CD4-positive, alpha-beta T cell treated with Interleukin-21 for 1 hour (primary cell): ENCODE measurements at regions not wholly inside any gene's neighbourhood (a gene's known extent, or its start where the extent isn't known, plus 50 kb on each side); places are given as distances from the start of the nearest gene placed in this dataset.
"Not testable (repeated sequence)": the region's sequence is repeated elsewhere in the genome, so short reads cannot be mapped to it uniquely, and the experiment has no call there.

Experiments used
- DNase-seq: peaks from one replicate; pipeline ENCODE4 v3.0.0-alpha.2; 2020

GRCh38 chr20:39789411-39789810, 827.3 kb downstream of the DHX35 start:
- no peak for DNase-seq

GRCh38 chr20:39785252-39785917, 823.2 kb downstream of the DHX35 start:
- no peak for DNase-seq

DNA sequence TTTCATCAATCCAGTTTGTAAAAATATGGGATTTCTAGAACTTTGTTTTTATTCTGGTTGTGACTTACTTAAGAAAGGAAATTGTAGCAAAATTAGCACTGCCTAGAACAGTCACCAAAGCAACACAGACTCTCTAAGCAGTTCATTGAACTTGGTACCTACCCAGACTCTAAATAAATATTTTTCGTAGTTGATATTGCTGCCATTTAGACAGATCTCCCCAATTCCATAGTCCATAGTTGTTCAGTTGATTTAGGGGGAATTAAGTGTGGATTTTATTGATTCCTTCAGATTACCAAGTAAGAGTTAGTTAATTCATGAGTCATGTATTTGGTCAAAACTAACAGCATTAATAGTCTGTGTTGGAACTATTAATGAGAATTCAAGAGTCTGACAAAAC, 822.5 kb downstream of the DHX35 start:
- no peak for DNase-seq

DNA sequence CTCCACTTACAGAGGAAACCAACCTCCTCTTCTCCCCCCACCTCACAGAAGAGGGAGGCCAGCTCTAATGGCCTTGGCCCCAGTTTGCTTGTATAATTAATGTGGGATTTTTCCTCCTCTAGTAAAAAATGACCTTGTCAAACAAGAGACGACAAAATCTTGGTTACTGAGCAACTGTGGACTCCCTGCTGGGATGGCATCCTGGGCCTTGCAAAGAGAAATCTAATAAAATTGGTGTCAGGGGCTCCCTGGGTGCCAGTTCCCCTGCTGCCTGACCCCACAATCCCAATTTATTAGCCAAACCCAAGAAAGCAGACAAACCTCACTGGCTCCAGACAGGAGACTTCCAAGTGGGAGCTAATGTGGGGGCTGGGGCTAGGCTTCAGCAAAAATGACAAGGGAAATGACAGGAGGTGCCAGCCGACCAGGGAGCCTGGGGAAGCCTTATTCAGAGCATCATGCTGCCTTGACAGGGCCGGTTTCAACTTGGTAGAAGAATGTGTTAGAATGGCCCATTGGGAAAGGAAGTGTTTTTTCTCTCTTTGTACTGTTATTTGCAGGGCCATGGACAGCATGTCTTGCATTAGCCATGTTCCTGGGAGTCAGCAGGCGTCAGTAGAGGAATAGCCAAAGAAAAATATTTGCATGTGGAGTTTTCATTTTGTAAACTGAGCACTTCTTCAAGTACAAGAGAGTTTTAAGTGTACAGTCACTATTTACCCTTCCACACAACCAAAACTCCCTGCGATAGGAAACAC, 816.9 kb downstream of the DHX35 start:
- no peak for DNase-seq

- no peak for DNase-seq
Measured at GRCh38 chr20:39778431-39778830, 816.3 kb downstream of the DHX35 start.

DNA sequence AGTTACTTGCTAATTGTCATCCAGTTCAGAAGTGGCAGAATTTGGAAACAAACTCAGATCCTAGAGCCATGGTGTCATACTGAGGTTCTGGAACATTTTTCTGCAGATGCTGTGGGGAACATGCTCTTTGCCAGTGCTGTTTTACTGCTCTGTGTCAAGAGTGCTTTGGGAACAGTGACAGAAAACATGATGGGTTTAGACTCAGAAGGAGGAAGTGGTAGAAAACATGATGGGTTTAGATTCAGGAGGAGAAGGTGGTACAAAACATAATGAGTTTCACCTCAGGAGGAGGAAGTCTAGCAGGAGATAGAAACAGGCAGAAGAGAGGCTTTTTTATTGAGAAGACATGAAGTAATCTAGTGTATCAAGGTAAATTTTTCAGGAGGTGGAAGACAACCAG, 815.5 kb downstream of the DHX35 start:
- DNase-seq = no peak

DNA sequence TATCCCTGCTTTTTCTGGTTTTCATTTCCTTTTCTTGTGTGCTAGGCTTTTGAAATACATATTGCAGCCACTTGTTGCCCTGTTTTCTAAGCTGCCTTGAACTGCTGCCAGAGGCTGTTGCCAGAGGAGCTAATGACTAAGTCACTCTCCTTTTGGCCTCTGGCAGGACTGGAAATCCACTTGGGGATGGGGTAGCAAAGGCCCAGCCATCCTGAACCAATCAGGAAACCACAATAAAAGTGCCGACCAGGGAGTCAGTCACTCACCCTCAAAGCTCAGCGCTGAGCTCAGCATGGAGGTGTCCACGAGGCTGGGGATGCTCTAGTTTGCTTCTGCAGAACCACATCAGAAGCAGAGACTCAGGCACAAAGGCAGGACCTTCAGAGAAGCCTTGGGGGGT, 813.0 kb downstream of the DHX35 start:
- DNase-seq = no peak

- DNase-seq = no peak
Measured at GRCh38 chr20:39773380-39774000, 811.3 kb downstream of the DHX35 start.

DNA sequence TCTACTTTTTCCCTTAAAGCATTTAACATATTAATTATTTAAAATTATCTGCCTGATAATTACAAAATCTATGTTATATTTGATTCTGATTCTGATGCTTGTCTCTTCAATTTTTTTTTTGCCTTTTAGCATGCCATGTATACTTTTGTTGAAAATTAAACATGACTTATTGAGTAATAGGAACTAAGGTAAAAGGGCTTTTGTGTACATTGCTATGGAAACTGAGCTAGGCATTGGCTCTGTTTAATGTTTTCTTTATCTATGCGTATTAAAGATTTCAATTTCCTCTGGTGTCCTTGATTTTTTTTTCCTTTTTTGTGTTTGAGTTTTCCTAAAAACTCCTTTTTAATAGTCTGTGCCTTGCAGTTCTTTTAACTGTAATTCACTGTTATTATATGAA, 805.2 kb downstream of the DHX35 start:
- no peak for DNase-seq

- DNase-seq = no peak
Measured at GRCh38 chr20:39766333-39766732, 804.2 kb downstream of the DHX35 start.

DNA sequence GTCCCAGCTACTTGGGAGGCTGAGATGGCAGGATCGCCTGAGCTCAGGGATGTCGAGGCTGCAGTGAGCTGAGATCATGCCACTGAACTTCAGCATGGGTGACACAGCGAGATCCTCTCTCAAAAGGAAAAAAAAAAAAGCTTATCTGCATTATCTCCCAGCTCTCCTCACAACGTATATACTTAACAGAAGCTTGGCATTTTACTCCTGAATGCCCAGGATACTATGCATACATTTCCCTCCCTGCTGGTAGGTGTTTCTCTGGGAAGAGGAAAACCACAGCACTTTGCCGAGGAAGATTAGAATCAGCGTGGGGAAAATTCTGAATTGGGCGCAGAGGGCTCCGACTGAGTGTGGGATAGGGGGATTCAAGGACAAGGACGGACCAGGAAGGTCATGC, 800.6 kb downstream of the DHX35 start:
- no peak for DNase-seq

DNA sequence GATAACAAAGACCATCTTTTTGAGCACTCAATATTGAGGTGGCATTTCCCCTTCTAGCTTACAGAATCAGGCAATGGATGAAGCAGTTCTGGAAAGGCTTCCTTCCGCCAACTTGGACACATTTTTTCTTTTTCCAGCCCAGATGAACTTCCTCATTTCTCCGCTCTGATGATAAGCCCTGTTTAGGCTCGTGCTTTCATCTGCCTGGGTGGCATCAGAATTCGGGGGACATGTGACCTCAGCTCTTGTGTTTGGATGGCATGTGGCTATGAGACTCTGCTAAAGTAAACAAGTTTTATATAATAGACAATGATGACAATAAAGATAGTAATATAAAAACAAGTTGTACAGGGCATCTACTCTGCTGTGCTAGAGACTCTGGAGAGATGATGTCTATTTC, 796.7 kb downstream of the DHX35 start:
- DNase-seq = no peak

- DNase-seq = no peak
Measured at GRCh38 chr20:39756828-39757227, 794.7 kb downstream of the DHX35 start.

DNA sequence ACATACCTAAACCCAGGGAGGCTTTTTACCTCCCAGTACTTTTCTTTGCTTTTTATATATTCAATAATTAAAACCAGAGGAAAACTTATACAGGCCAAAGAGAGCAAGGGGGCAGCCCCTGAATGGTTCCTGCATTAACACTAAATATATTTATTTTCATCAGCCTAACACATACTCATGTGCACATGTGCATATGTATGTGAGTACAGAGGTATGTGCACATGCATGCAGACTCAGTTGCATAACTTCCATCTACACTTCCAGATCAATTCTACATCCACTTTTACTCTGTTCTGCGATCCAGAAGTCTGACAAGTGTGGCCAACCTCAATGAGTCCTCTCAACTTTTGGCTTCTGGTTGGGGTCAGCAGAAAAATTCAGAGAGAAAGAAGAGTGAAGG, 794.2 kb downstream of the DHX35 start:
- no peak for DNase-seq

DNA sequence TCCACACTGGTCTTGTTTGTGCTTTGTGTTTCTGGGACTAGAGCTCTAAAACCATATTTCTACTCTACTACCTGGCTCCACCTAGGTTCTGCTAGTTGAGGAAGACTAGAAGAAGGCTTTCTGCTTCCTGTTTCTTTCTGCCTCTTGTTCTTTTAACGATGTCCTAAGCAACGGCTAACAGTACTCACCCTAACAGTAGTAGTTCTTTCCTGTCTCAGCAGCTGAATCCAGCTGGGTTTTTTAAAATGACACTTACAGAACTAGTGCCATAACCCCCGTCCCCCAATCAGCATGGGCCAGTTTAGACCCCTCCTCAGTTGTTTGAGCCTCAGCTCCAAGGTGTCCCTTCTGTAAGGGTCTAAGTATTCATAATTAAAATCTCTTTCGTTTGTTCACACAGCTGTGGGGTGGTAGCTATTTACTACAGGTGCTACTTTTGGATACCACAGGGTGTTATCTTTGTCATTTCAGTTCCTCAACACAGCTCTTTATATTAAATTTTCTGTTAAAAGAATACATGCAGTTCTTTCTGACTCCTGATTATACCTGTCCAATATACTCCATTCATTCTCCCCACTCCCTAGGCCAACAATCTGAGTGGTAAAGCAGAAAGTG, 790.2 kb downstream of the DHX35 start:
- no peak for DNase-seq

DNA sequence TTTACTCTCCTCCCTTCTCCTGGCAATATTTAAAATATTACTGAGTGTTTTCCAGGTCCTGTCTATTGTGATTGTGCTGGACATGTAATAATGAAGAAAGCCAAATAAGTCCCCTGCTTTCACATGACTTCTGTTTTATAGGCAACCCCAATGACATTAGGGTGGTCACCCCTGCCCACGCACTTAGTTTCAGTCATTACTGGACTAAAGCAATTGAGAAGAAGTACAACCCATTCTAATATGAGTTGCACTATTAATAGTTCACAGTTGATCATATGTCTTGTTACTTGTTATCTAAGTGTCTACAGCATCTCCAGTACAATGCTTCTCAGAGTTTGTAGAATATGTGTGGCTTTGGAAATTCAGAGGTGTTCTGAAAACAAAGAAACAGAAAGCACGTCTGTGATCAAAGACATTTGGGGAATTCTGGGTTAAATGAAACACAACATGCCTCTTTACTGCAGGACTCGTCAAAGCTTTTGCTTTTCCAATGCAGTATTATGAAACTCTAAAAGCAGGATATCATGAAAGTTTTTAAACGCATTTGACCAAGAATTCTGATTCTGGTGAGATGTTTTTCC, 789.5 kb downstream of the DHX35 start:
- DNase-seq = no peak

DNA sequence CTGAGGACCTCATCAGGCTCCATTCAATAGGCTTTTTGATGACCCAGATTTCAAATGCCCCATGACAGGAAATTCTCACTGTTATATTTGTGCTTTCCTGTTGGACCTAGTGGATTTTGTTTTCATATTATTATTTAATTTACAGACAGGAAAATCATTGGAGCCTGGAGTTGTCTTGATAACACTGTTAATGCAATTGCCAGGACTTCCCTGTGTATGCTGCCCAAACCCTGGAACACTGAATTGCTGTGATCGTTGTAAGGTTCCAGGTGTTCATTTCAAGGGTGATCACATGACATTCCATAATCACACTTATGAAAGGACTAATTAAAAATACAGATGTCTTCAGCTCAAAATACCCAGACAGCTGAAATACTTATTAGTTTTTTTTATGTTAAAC, 783.2 kb downstream of the DHX35 start:
- DNase-seq = no peak

- DNase-seq = no peak
Measured at GRCh38 chr20:39738651-39739050, 776.5 kb downstream of the DHX35 start.

DNA sequence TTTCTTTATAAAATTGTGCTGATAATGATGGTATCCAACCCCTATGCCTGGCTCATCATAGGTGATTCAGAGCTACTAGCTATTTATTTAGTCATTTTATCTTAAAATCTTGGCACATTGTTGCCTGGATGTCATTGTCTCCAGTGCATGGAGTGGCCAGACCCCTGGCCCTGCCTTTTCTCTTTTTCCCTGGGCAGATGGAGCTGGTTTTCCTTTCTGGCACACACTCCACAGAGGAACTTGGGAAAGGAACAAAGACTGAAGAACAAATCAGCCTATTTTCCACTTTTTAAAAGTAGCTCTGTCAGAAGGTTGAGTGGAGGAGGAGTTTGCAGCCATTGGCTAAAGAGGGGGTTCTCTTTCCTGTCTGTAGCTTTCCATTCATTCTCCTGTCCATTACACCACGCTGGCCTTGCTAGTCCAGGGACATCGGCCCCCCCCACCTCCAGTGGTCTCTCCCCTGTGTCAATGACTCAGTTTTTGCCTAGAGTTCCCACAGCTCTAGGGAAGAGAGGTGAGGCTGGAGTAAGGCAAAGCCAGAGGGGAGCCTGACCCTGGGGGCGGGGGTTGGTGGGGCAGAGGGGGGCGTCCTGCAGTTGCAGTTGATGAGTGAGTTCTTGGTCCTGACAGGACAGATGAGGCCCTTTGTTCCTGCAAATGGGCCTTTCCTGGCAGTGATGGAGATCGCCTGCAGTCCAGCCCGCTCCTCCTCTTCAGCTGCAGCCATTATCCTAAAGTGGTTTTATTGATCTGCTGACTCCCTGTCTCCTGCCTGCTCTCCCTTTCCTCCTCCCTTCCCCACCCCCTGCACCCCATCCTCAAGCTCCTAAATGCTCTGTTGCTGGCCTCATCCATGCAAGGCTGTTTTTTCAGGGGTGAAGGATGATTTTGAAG, 774.5 kb downstream of the DHX35 start:
- DNase-seq = no peak

DNA sequence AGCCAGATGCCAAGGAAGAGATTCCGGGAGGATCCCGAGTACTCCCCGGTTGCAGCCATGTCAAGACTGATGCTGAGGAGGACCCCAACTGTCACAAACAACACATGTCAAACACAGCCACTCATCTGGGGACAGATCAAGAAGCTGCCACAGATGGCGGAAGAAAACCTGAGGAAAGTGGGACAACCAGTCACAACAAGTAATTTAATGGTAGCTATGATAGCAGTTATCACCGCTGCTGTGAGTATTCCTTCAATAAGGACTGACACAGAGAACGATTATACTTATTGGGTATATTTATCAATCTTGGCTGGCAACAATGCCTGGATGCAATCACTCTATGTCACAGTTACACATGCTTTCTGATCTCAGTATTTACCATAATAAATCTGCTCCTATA, 763.4 kb downstream of the DHX35 start:
- not testable (repeated sequence) for DNase-seq

DNA sequence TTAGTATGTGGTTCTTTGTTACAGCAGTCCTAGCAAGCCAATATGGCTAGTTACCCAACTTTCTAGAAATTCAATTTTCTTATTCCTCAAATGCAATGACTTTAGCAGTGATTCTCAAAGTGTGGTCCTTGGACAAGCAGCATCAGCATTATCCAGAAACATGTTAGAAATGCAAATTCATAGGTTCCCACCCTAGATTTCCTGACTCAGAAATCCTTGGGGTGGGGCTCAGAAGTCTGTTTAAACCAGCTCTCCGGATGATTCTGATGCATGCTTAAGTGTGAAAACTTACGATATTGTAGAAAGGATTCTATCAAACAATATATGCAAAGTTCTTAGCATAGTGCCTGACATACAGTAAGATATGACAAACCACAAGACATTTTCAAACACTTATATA, 757.1 kb downstream of the DHX35 start:
- no peak for DNase-seq

GRCh38 chr20:39717936-39718335, 755.8 kb downstream of the DHX35 start:
- DNase-seq = no peak
